ENCODE measurements at regions not wholly inside any gene's neighbourhood (a gene's known extent, or its start where the extent isn't known, plus 50 kb on each side); places are given as distances from the start of the nearest gene placed in this dataset.

GRCh38 chr3:43162230-43163084, 56.6 kb upstream of the POMGNT2 start:
- DNase-seq, result peak; percentile 78
- Mint-ChIP-seq H3K4me3 (peak overlapping the region; percentile 50), H3K36me3 (peaks cover 28% of the 10 kb centered on the region), H3K9me3 (peaks cover 19% of the 10 kb centered on the region), H3K4me1 (peaks cover 36% of the 10 kb centered on the region), H3K27me3 (peaks cover 8% of the 10 kb centered on the region), H3K27ac (peak overlapping the region; percentile 95)
- CTCF ChIA-PET, result interaction anchor here (0.6 to 6.3 kb wide), 35 partner anchors 9 to 345 kb away, joined by 3 to 59 read pairs (median 4); partner anchors contain the start of gene SNRK

- Mint-ChIP-seq H3K27ac (peak overlapping the region; percentile 95), H3K36me3 (peaks cover 24% of the 10 kb centered on the region), H3K4me3 (no peak overlapping the region), H3K9me3 (peaks cover 16% of the 10 kb centered on the region), H3K27me3 (peaks cover 13% of the 10 kb centered on the region), H3K4me1 (peaks cover 39% of the 10 kb centered on the region)
- CTCF ChIA-PET, result interaction anchor here (0.7 to 6.3 kb wide), 30 partner anchors 13 to 345 kb away, joined by 3 to 59 read pairs (median 4); partner anchors contain the start of gene SNRK
- DNase-seq, result no peak
Observed at GRCh38 chr3:43161684-43162229, 55.9 kb upstream of the POMGNT2 start.

- Mint-ChIP-seq H3K36me3 (peaks cover 14% of the 10 kb centered on the region), H3K4me1 (peaks cover 39% of the 10 kb centered on the region), H3K4me3 (no peak overlapping the region), H3K9me3 (peaks cover 7% of the 10 kb centered on the region), H3K27me3 (peaks cover 14% of the 10 kb centered on the region), H3K27ac (peak overlapping the region; percentile 7)
- CTCF ChIA-PET, result interaction anchor here (1.1 to 6.3 kb wide), 10 partner anchors 19 to 342 kb away, joined by 3 to 59 read pairs (median 6); partner anchors contain the start of gene SNRK
- no peak for DNase-seq
Observed at GRCh38 chr3:43160664-43161063, 54.8 kb upstream of the POMGNT2 start.

GRCh38 chr3:43159876-43160255, 54.0 kb upstream of the POMGNT2 start:
- Mint-ChIP-seq H3K4me1 (peaks cover 46% of the 10 kb centered on the region), H3K36me3 (peaks cover 10% of the 10 kb centered on the region)
- CTCF ChIA-PET, result no interaction called here

GRCh38 chr3:43159131-43159875, 53.4 kb upstream of the POMGNT2 start:
- no peak overlapping the region for H3K27ac Mint-ChIP-seq
- CTCF ChIA-PET, result no interaction called here
- no peaks in the 10 kb centered on the region for H3K9me3 Mint-ChIP-seq
- H3K27me3 Mint-ChIP-seq, result peaks cover 25% of the 10 kb centered on the region
- peaks cover 6% of the 10 kb centered on the region for H3K36me3 Mint-ChIP-seq
- H3K4me1 Mint-ChIP-seq, result peaks cover 44% of the 10 kb centered on the region
- no peak overlapping the region for H3K4me3 Mint-ChIP-seq
- no peak for DNase-seq

More at GRCh38 chr3:43159876-43160255, 54.0 kb upstream of the POMGNT2 start:
- Mint-ChIP-seq H3K9me3 (peaks cover 4% of the 10 kb centered on the region), H3K27me3 (peaks cover 21% of the 10 kb centered on the region), H3K4me3 (no peak overlapping the region), H3K27ac (no peak overlapping the region)
- DNase-seq, result no peak

- Mint-ChIP-seq H3K36me3 (no peaks in the 10 kb centered on the region), H3K9me3 (no peaks in the 10 kb centered on the region), H3K27me3 (peaks cover 39% of the 10 kb centered on the region), H3K4me1 (peaks cover 20% of the 10 kb centered on the region), H3K27ac (no peak overlapping the region), H3K4me3 (no peak overlapping the region)
- DNase-seq, result no peak
- CTCF ChIA-PET, result interaction anchor here (0.6 to 1.6 kb wide), 4 partner anchors 188 to 344 kb away, joined by 3 to 6 read pairs (median 4); no protein-coding TSS in a partner anchor
Observed at GRCh38 chr3:43156812-43157455, 51.1 kb upstream of the POMGNT2 start.

GRCh38 chr3:43155464-43156121, 49.7 kb upstream of the POMGNT2 start:
- H3K4me3 Mint-ChIP-seq, result no peak overlapping the region
- H3K27ac Mint-ChIP-seq, result peak overlapping the region; percentile 20
- CTCF ChIA-PET, result interaction anchor here (1.6 kb wide), 1 partner anchor 222 kb away, joined by 5 read pairs; no protein-coding TSS in a partner anchor
- peaks cover 2% of the 10 kb centered on the region for H3K36me3 Mint-ChIP-seq
- peaks cover 12% of the 10 kb centered on the region for H3K4me1 Mint-ChIP-seq
- H3K9me3 Mint-ChIP-seq, result no peaks in the 10 kb centered on the region
- peaks cover 53% of the 10 kb centered on the region for H3K27me3 Mint-ChIP-seq
- no peak for DNase-seq
